HG03460 (cell line): ENCODE measurements at regions not wholly inside any gene's neighbourhood (a gene's known extent, or its start where the extent isn't known, plus 50 kb on each side); places are given as distances from the start of the nearest gene placed in this dataset.
"Not testable (repeated sequence)": the region's sequence is repeated elsewhere in the genome, so short reads cannot be mapped to it uniquely, and the experiment has no call there.

ENCODE experiments used
- ATAC-seq: cut with Tn5 transposase; IDR thresholded peaks from one replicate; pipeline ENCODE4 v1.9.1; 2021; ENCODE audit not compliant: unreplicated experiment

DNA sequence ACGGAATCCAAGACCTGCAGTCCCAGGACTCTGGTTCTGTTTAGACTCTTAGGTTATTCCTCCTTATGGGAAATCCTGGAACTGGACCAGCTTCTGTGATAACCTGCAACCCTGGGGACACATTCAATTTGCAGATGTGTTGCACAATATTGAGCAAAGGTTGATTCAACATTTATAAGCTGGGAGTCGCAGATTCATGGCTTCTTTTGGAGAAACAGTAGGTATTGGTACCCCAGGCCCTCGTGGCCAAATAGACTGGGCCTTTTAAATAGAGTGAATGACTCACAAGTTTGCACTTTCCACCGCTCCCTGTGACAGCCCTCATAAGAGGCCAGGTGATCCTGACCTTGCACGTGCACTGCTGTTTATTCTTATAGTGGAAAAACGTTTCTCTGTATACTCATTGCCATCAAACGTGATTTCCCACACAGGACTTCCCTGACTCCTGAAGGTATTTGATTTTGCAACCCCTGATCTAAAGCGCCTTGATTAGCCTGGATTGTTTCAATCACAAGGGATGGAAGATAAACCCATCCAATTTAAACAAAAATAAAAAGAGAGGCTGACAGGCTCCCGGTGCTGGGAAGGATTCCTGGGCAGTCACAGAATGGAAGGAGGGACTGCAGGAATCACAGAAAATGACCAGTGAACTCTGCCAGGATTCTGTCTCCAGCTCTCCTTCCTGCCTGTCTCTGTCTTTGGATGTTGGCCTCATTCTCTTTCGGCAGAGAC, 98.0 kb downstream of the VCPKMT start:
- ATAC-seq, result no peak

DNA sequence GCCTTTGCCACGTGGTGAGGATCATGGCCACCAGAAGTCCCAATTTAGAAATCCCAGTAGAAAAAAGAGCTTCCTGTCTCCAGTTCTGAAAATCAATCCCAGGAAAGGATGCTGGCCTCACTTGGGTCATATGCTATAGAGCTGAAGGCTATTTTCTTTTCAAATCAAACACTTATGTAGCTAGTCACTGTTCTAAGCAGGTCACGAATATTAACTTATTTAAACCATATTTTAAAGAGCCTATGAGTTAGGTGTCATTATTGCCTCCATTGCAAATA, 97.5 kb downstream of the VCPKMT start:
- no peak for ATAC-seq

DNA sequence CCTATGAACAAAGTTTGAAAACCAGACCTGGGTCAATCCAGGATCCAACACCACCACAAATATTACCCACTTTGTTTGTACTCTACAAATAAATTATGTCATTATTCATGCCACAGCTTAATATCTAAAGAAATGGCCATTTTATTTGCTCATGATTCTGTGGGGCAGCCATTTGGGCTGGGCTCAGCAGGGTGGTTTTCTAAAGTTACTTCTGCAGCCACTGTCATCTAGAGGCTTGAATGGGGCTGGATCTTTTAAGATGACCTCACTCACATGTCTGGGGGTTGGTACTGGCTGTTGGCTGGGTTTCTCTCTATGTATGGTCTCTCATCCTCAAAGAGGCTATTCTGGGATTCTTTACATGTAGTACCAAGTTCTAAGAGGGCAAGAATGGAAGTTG, 96.2 kb downstream of the VCPKMT start:
- no peak for ATAC-seq

GRCh38 chr14:50020799-50021198, 95.6 kb downstream of the VCPKMT start:
- no peak for ATAC-seq

- ATAC-seq, result no peak
These were observed 94.9 kb downstream of the VCPKMT start for GRCh38 chr14:50021261-50022031.

GRCh38 chr14:50022661-50023060, 93.7 kb downstream of the VCPKMT start:
- no peak for ATAC-seq

- no peak for ATAC-seq
These were observed 92.5 kb downstream of the VCPKMT start for GRCh38 chr14:50023671-50024490.

DNA sequence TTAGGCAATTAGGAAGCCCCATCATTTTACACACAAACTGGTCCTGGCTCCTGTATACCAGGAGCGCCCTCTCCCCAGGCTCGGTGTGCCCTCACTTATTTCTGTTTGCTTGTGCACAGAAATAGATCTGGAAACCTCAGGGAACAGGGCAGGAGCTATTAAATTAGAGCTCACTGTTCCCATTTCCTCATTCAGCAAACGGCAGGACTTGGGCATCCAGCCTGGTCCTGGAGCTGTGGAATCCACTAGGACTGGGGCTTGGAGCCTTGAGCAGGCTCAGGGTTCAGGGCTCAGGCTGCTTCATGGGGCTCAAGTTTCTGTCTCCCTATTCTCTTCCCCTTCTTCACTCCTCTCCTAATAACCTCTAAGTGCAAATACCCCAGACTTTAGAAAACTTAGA, 91.3 kb downstream of the VCPKMT start:
- ATAC-seq, result no peak

DNA sequence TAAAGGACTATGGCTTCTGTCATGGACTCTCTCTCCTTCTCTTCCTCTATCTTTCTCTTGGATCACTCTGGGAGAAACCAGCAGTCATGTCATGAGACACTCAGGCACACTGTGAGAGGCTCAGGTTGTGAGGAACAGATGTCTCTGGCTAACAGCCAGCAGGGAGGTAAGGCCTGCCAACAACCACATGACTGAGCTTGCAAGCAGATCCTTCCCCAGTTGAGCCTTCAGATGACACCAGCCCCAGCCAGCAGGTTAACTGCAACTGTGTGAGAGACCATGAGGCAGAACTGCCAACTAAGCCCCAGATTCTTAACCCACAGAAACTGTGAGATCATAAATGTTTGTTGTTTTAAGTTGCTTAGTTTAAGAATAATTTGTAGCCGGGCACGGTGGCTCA, 90.6 kb downstream of the VCPKMT start:
- ATAC-seq, result no peak

DNA sequence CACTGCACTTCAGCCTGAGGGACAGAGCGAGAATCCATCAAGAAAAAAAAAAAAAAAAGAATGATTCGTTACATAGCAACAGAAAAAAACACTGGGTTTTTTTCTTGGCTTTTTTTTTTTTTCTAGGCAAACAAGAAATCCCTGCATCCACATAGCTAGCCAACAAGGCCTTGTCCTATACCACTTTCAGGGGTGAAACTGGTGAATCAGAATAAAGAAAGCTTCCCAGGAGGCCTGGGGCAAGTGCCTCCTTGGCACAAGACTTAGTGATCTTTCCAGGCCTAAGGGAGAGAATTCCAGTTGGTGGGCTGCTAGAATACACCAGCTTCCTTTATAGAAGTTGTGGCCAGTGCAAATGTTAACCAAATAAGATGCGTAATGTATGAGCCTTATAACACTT, 90.0 kb downstream of the VCPKMT start:
- no peak for ATAC-seq

- ATAC-seq, result no peak
These were observed 88.6 kb downstream of the VCPKMT start for GRCh38 chr14:50027816-50028215.

- ATAC-seq, result no peak
These were observed 87.9 kb downstream of the VCPKMT start for GRCh38 chr14:50028458-50028857.

- ATAC-seq, result no peak
These were observed 86.3 kb downstream of the VCPKMT start for GRCh38 chr14:50030036-50030435.

DNA sequence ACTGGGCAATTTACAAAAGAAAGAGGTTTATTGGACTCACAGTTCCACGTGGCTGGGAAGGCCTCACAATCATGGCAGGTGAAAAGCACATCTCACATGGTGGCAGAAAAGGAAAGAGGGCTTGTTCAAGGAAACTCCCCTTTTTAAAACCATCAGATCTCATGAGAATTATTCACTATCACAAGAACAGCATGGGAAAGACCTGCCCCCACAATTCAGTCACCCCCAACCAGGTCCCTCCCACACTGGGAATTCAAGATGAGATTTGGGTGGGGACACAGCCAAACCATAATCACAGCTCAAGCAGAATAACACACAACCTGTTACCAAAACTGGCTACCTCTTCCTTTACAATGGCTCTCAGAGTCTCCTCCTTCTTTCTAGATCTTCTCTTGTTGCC, 85.5 kb downstream of the VCPKMT start:
- not testable (repeated sequence) for ATAC-seq

DNA sequence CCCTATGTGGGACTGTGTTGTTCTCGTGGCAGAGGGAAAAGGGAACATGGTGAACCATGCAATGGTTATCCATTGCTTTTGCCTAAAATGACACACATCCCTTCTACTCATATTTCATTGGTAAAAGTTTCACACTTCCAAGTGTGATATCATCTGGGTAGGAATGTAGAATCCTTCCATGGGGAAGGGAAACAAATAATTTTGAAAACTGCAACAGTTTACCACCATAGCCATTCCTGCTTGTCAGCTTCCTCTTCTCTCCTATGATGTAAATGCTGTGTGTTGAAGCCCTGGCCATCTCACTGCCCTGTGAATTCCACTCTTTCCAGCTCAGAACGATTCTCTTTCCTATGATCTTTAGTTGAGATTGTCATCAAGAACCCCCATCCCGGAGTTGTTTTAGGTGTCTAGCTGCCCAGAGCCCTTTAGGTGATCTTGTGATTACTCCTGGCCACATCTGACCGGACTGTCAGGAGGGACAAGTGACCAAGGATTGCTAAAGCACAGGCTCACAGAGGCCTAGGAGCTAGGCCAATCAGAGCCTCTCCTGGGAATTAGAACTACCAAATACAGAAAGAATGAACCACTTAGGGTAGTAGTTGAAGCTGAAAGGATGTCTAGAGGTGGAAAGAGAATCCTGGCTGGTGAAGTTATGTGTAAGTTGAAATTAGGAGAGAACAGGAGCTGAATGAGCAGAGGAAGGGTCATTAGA, 84.6 kb downstream of the VCPKMT start:
- no peak for ATAC-seq

DNA sequence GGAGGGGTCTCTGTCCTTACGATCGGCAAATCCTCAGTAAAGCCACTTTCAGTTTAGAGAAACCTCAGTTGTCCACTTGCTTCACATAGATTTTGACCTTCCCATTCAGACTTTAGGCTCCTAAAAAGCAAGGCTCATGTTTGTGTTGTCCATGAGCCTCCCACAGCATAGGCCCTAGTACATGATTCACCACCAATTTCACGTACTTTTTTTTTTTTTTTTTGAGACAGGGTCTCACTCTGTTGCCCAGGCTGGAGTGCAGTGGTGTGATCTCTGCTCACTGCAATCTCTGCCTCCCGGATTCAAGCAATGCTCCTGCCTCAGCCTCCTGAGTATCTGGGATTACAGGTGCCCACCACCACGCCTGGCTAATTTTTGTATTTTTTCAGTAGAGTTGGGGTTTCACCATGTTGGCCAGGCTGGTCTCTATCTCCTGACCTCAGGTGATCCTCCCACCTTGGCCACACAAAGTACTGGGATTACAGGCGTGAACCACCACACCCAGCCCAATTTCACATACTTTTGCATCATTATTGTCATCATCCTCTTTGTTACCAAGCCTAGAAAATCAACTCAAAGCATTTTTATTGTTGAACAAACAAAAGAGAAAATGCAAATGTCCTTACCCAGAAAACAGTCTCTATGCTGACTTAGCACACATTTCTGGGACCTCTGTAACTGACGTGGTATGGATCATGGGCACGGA, 83.8 kb downstream of the VCPKMT start:
- not testable (repeated sequence) for ATAC-seq

GRCh38 chr14:50035214-50035613, 81.2 kb downstream of the VCPKMT start:
- no peak for ATAC-seq

- ATAC-seq, result no peak
These were observed 80.2 kb downstream of the VCPKMT start for GRCh38 chr14:50036211-50036610.

DNA sequence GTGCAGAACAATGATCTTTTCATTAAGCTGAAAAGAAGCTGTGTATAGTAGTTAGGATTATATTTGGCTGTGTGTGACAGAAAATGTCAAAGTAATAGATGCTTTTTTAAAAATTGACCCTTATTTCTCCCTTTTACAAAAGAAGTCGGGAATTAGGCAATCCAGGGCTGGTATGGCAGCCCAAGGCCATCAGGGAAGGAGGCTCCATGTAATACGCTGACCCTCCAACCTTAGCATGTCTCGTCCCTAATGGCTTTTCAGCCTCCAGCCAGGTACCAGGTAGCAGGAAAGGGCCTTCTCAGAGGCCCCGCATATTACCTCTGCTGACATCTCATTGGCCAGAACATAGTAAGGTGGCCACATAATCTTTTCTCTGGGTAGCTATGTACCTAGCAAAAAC, 79.7 kb downstream of the VCPKMT start:
- no peak for ATAC-seq

- ATAC-seq, result no peak
These were observed 79.1 kb downstream of the VCPKMT start for GRCh38 chr14:50037240-50037639.

GRCh38 chr14:50037852-50038251, 78.5 kb downstream of the VCPKMT start:
- ATAC-seq, result no peak
